Gastrocnemius medialis (tissue), 4 donors: ENCODE measurements at regions not wholly inside any gene's neighbourhood (a gene's known extent, or its start where the extent isn't known, plus 50 kb on each side); places are given as distances from the start of the nearest gene placed in this dataset.

Experiments
- ATAC-seq, 2 donors: fragments of 150-250 bp; one replicate each; pipeline ENCODE4 v1.9.1; 2016
- DNase-seq, 2 donors: peaks; one replicate each; pipeline ENCODE4 v3.0.0-alpha.2; 2019
- H3K27ac ChIP-seq, 4 donors: fragments of 200-600 bp; sonication (generic); 1 replicate in 1 of 4; 2 replicates in 3 of 4; pipeline ENCODE4 v1.5.1; 2016 to 2018; ENCODE audit warnings: mild to moderate bottlenecking in 2 of 4, moderate library complexity in 1 of 4
- H3K27me3 ChIP-seq, 3 donors: fragments of 200-600 bp; sonication (generic) in 2 of 3; 1 replicate in 1 of 3; 2 replicates in 2 of 3; pipeline versions ENCODE4 v1.5.1 to v1.6.0; 2016 to 2019; ENCODE audit warnings: mild to moderate bottlenecking in 1 of 3, moderate library complexity in 1 of 3
- H3K36me3 ChIP-seq, 2 donors: fragments of 200-600 bp; sonication (generic) in 1 of 2; one replicate each; pipeline ENCODE4 v1.5.1; 2017 to 2018
- H3K4me1 ChIP-seq, 2 donors: fragments of 200-600 bp; sonication (generic) in 1 of 2; one replicate each; pipeline ENCODE4 v1.5.1; 2016 to 2017; ENCODE audit warnings: mild to moderate bottlenecking in 2 of 2
- H3K4me3 ChIP-seq, 4 donors: fragments of 200-600 bp; sonication (generic) in 3 of 4; 1 replicate in 1 of 4; 2 replicates in 3 of 4; pipeline ENCODE4 v1.5.1; 2016 to 2019; ENCODE audit warnings: mild to moderate bottlenecking in 2 of 4
- H3K9me3 ChIP-seq, 3 donors: fragments of 200-600 bp; sonication (generic) in 2 of 3; 1 replicate in 1 of 3; 2 replicates in 2 of 3; pipeline ENCODE4 v1.5.1; 2016 to 2019
- CTCF ChIP-seq, 5 experiments: fragments of 450-650 bp in 3 of 5; fragments of 200-600 bp in 2 of 5; sonication (generic) in 2 of 5; IDR thresholded peaks in 4 of 5; conservative IDR thresholded peaks in 1 of 5; 1 replicate in 4 of 5; 2 replicates in 1 of 5; pipeline ENCODE4 v1.5.1; 2016 to 2019; ENCODE audit warnings: antibody characterized with exemption in 5 of 5, mild to moderate bottlenecking in 3 of 5, moderate library complexity in 3 of 5
- POLR2A ChIP-seq, 2 donors: fragments of 450-650 bp; IDR thresholded peaks; one replicate each; pipeline ENCODE4 v1.6.1; 2017; ENCODE audit warnings: antibody characterized with exemption in 2 of 2, mild to moderate bottlenecking in 2 of 2, moderate library complexity in 2 of 2
- in situ Hi-C, 4 donors: fragments of 200-750 bp; cut with MboI; loops; one replicate each; pipeline versions ENCODE4 v1.15.0 to v1.8.0; 2017; ENCODE audit warnings: low sequenced_read_pairs in 4 of 4
- intact Hi-C: fragments of 100-400 bp; cut with DNase I; formaldehyde crosslinking; loops from one replicate; pipeline ENCODE4 v1.15.1; 2023; ENCODE audit warnings: low total_unique reads

- Histone ChIP-seq H3K4me1 (no peaks in the 10 kb centered on the region), H3K9me3 (no peaks in the 10 kb centered on the region), H3K4me3 (no peak overlapping the region), H3K36me3 (no peaks in the 10 kb centered on the region), H3K27me3 (no peaks in the 10 kb centered on the region), H3K27ac (no peak overlapping the region)
- DNase-seq (no peak), ATAC-seq (no peak)
- in situ Hi-C loops (no loop called here), intact Hi-C loops (no loop called here)
- no peak for TF ChIP-seq CTCF (IDR thresholded peaks at IDR 0.05 in 4 of 5, conservative IDR thresholded peaks at IDR 0.05 in 1 of 5)
- no peak for TF ChIP-seq POLR2A (IDR thresholded peaks at IDR 0.05)
Measured at GRCh38 chr2:123077101-123077500, 948.0 kb upstream of the CNTNAP5 start.

DNA sequence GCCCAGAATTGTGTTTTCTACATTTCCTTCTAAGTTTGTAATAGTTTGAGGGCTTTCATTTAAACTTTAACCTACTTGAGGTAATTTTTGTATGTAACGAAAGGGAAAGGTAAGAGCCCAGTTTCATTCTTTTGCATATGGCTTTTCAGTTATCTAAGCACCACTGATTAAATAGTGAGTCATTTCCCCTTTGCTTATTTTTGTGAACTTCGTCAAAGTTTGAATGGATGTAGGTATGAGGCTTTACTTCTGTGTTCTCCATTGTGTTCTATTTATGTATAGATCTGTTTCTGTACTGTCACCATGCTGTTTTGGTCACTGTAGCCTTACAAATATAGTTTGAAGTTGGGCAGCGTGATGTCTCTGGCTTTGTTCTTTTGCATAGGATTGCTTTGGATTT, 944.8 kb upstream of the CNTNAP5 start:
- no peaks in the 10 kb centered on the region for H3K27me3 ChIP-seq
- DNase-seq (no peak), ATAC-seq (no peak)
- intact Hi-C loops (no loop called here), in situ Hi-C loops (no loop called here)
- TF ChIP-seq POLR2A (IDR thresholded peaks at IDR 0.05), result no peak
- no peak for TF ChIP-seq CTCF (IDR thresholded peaks at IDR 0.05 in 4 of 5, conservative IDR thresholded peaks at IDR 0.05 in 1 of 5)
- H3K4me1 ChIP-seq, result no peaks in the 10 kb centered on the region
- no peaks in the 10 kb centered on the region for H3K36me3 ChIP-seq
- no peak overlapping the region for H3K27ac ChIP-seq
- no peak overlapping the region for H3K4me3 ChIP-seq
- H3K9me3 ChIP-seq, result no peaks in the 10 kb centered on the region

GRCh38 chr2:123085484-123085883, 939.6 kb upstream of the CNTNAP5 start:
- ATAC-seq (no peak), DNase-seq (no peak)
- H3K27me3 ChIP-seq, result no peaks in the 10 kb centered on the region
- no peak overlapping the region for H3K4me3 ChIP-seq
- intact Hi-C loops, result no loop called here
- TF ChIP-seq POLR2A (IDR thresholded peaks at IDR 0.05) (no peak), CTCF (IDR thresholded peaks at IDR 0.05 in 4 of 5, conservative IDR thresholded peaks at IDR 0.05 in 1 of 5) (no peak)
- H3K27ac ChIP-seq, result no peak overlapping the region
- in situ Hi-C loops, result no loop called here
- H3K36me3 ChIP-seq, result no peaks in the 10 kb centered on the region
- H3K9me3 ChIP-seq, result no peaks in the 10 kb centered on the region
- no peaks in the 10 kb centered on the region for H3K4me1 ChIP-seq

DNA sequence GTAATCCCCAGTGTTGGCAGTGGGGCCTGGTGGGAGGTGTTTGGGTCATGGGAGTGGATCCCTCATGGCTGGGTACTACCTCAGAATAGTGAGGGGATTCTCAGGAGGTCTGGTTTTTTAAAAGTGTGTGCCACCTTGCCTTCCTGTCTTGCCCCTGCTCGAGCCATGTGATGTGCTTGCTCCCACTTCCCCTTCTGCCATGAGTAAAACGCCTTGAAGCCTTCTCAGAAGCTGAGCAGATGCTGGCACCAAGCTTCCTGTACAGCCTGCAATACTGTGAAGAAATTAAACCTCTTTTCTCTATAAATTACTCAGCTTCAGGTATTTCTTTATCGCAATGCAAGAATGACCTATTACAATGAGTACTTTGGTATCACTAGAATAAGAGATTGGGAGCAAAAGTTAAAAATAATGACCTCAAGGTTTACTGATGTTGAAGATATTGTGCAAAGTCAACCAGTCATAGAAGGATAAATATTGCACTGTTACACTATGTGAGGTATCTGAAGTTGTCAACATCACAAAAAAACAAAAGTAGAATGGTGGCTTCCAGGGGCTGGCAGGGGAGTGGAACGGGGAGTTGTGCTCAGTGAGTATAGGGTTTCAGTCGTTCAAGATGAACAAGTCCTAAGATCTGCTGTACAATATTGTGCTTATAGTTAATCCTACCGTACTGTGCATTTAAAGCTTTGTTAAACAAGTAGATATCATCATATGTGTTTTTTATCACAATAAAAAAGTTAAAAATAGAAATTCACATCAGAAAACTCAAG, 938.3 kb upstream of the CNTNAP5 start:
- no peaks in the 10 kb centered on the region for H3K9me3 ChIP-seq
- H3K4me3 ChIP-seq, result no peak overlapping the region
- in situ Hi-C loops (no loop called here), intact Hi-C loops (no loop called here)
- no peaks in the 10 kb centered on the region for H3K4me1 ChIP-seq
- ATAC-seq (no peak), DNase-seq (no peak)
- H3K36me3 ChIP-seq, result no peaks in the 10 kb centered on the region
- TF ChIP-seq POLR2A (IDR thresholded peaks at IDR 0.05) (no peak), CTCF (IDR thresholded peaks at IDR 0.05 in 4 of 5, conservative IDR thresholded peaks at IDR 0.05 in 1 of 5) (no peak)
- H3K27ac ChIP-seq, result no peak overlapping the region
- no peaks in the 10 kb centered on the region for H3K27me3 ChIP-seq

GRCh38 chr2:123091471-123091870, 933.6 kb upstream of the CNTNAP5 start:
- intact Hi-C loops, result no loop called here
- TF ChIP-seq POLR2A (IDR thresholded peaks at IDR 0.05) (no peak), CTCF (IDR thresholded peaks at IDR 0.05 in 4 of 5, conservative IDR thresholded peaks at IDR 0.05 in 1 of 5) (no peak)
- H3K36me3 ChIP-seq, result no peaks in the 10 kb centered on the region
- H3K4me1 ChIP-seq, result no peaks in the 10 kb centered on the region
- H3K9me3 ChIP-seq, result no peaks in the 10 kb centered on the region
- ATAC-seq (no peak), DNase-seq (no peak)
- no peak overlapping the region for H3K27ac ChIP-seq
- H3K27me3 ChIP-seq, result no peaks in the 10 kb centered on the region
- in situ Hi-C loops, result no loop called here
- no peak overlapping the region for H3K4me3 ChIP-seq
